Esophagus squamous epithelium (tissue), 4 donors: ENCODE measurements at regions not wholly inside any gene's neighbourhood (a gene's known extent, or its start where the extent isn't known, plus 50 kb on each side); places are given as distances from the start of the nearest gene placed in this dataset.

Experiments
- POLR2A ChIP-seq, 4 donors: fragments of 450-650 bp; IDR thresholded peaks; one replicate each; pipeline ENCODE4 v1.6.1; 2017; ENCODE audit warnings: antibody characterized with exemption in 4 of 4, mild to moderate bottlenecking in 4 of 4, moderate library complexity in 3 of 4
- TF ChIP-seq, protein P1 (sequence below), 6 experiments: fragments of 450-650 bp in 4 of 6; fragments of 200-600 bp in 2 of 6; sonication (generic) in 2 of 6; IDR thresholded peaks; one replicate each; pipeline ENCODE4 v1.5.1; 2016 to 2019; ENCODE audit warnings: antibody characterized with exemption in 6 of 6, mild to moderate bottlenecking in 4 of 6, moderate library complexity in 4 of 6

DNA sequence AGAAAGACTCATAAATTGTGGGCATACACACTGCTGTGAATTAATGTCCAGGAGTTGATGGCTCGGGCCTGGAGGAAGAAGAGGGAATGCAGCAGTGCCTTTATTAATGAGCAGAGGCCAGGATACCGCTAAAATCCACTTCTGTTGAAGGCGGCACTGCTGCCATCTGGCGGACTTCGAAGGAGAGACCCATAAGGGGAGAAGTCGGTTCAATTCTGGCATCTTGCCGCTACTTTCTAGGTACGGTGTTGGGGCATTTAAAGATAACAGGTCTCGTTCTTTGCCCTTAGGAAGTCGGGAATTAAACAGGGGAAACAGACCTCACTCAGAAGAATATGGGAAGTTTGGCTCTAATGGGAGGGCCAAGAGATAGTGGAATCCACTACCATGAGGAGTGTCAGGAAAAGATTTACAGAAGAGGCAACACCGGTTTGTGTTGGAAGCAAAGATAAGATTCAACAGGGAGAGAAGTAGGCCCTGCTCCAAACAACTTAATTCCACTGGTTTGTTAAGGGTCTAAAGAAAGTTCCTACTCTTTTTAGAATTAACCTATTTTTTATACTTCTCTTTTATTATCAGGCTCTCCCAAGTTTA lies 133.6 kb upstream of the GIMD1 start:
- TF ChIP-seq, protein P1, sequence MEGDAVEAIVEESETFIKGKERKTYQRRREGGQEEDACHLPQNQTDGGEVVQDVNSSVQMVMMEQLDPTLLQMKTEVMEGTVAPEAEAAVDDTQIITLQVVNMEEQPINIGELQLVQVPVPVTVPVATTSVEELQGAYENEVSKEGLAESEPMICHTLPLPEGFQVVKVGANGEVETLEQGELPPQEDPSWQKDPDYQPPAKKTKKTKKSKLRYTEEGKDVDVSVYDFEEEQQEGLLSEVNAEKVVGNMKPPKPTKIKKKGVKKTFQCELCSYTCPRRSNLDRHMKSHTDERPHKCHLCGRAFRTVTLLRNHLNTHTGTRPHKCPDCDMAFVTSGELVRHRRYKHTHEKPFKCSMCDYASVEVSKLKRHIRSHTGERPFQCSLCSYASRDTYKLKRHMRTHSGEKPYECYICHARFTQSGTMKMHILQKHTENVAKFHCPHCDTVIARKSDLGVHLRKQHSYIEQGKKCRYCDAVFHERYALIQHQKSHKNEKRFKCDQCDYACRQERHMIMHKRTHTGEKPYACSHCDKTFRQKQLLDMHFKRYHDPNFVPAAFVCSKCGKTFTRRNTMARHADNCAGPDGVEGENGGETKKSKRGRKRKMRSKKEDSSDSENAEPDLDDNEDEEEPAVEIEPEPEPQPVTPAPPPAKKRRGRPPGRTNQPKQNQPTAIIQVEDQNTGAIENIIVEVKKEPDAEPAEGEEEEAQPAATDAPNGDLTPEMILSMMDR (IDR thresholded peaks at IDR 0.05), result peak in 5 of 6 experiments; percentile 18 to 55 (median 30)
- TF ChIP-seq POLR2A (IDR thresholded peaks at IDR 0.05), result no peak
